Activated effector memory CD4-positive, alpha-beta T cell treated with Interleukin-2 at 50 U/mL for 16 hours (primary cell): ENCODE measurements at regions not wholly inside any gene's neighbourhood (a gene's known extent, or its start where the extent isn't known, plus 50 kb on each side); places are given as distances from the start of the nearest gene placed in this dataset.
"Not testable (repeated sequence)": the region's sequence is repeated elsewhere in the genome, so short reads cannot be mapped to it uniquely, and the experiment has no call there.

Experiments used
- DNase-seq: peaks from one replicate; pipeline ENCODE4 v3.0.0-alpha.2; 2020

- no peak for DNase-seq
Measured at GRCh38 chr12:67760586-67761275, 112.2 kb downstream of the DYRK2 start.

GRCh38 chr12:67761566-67761965 is 113.0 kb downstream of the DYRK2 start:
- no peak for DNase-seq

- DNase-seq, result no peak
Measured at GRCh38 chr12:67764055-67764454, 115.5 kb downstream of the DYRK2 start.

GRCh38 chr12:67764946-67765619 is 116.5 kb downstream of the DYRK2 start:
- no peak for DNase-seq

DNA sequence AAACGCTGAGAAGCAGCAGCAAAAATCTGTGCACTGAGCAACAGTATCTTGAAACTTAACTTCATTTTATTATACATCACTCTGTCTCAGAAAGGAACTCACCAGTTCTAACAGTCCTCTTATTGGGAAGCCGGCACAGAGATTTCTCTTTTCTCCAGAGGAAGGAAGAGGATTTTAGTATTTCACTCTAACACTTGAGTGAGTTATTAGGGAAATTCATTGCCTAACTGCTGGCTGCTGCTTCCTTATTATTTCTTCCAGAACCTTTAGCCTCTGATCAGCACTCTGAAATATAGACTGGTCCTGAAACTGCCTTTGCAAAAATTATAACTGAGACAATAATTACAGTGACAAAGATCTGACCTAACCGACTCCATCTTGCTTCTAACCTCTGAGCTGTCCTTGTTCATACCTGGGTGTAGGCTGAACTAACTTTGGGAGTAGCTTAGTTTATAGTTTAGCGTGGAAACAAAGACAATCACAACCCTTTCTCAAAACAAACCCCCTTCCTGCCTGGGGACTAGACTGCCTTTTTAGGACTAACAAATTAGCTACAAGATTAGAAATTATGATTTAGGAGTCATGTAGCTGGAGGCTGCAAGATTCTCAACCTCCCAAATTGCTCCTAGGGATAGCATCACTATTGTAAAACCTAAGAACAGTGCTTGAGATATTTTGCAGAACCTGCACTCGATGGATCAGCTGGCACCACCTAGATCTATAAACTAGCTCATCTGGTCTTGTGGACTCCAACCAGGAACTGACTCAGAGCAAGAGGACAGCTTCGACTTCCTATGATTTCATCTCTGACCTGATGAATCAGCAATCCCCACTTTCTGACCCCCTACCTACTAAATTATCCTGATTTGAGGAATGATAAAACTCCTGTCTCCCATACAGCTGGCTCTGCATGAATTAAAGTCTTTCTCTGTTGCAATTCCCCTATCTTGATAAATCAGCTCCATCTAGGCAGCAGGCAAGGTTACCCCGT is 117.5 kb downstream of the DYRK2 start:
- no peak for DNase-seq

DNA sequence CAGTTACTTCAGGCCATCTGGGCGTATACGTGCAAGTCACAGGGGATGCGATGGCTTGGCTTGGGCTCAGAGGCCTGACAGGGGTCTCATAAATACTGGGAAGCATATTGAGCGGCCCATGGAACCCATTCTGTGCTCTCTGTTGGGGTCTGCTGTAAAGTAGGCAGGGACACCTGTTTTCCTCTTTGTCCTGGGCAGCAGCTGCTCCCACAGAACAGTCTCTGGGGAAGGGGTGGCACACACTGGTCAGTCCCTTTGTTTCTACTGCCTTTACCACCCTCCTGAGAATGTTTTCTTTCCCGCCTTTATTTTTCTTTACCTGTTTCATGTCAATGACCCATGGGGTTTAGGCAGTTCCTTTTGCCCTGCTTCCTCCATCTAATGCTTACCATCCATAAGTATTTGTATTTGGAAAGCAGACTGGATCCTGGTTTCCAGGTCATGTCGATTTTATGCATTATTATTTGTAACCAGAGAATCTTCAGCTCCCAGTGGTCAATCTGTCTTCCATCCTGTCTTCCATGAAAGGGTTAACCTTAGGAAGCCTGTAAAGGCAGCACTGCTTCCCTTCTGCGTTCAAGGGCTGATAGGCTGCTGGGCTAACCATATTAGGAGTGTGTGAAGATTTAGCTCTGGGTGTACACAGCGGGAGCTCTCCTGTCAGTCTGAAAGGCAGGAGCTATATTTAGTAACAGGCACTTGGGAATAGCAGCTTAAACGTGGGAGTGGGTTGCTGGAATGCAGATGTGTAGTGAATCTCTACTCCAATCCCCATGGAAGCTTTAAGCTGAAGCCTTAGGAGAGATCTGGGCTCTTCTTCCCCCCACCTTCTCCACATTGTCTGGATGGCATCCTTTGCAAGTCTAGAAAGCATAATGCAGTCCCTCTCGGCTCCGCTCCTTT is 124.0 kb downstream of the DYRK2 start:
- no peak for DNase-seq

DNA sequence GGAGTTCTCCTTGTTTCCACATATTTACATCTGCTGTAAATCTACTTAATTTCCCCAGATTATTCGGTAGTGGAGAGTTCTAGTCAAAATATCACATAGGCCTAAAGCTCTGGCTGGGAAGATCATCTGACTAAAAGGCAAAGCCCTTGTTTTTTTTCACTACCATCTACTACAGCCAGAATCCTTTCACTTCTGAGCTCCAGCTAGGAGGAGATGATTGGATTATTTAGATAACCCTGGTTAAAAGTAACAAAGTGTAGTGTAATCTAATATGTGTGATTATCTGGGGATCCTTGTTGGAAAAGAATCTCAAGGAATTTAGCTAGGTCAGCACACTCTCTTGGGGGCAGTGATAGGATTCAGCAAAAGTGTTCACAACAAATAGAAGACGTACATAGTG is 125.4 kb downstream of the DYRK2 start:
- no peak for DNase-seq

- DNase-seq, result no peak
Measured at GRCh38 chr12:67774983-67775587, 126.5 kb downstream of the DYRK2 start.

DNA sequence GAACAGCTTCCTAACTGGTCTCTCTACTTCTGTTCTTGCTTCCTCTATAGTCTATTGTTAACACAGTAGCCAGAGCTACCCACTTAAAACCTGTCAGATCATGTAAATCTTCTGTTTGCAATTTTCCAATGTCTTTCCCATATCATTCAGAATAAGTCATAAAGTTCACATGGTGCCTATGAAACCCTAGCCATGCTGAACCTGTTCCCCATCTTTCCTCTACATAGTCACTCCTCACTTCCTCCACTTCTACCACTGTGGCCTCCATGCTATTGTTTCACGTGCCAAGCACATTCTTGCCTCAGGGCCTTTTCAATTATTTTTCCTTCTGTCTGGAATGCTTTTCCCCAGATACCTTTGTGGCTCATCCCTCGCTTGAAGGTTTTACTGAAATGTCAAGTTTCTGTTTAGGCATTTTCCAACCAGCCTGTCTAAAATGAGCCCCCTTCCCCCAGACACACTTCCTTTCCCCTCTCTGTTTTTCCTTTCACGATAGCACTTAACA is 132.1 kb downstream of the DYRK2 start:
- DNase-seq, result no peak

DNA sequence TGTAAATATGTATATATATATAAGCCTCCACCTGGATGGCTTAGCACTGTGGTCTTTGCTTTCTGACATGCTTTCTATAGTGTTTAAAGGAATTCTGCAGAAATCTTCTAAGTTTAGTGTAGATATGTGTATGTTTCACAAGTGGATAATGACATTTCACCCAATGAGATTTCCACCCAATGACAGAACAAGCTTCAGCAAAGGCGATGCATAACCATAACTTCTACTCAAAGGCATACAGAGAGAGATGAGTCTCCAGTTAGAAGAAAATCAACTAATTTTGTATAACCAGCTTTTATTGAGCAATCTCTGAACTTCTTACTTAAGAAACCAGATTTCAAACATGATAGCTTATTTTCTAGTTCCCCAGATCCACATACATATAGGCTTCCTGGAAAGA is 134.0 kb downstream of the DYRK2 start:
- DNase-seq, result no peak

DNA sequence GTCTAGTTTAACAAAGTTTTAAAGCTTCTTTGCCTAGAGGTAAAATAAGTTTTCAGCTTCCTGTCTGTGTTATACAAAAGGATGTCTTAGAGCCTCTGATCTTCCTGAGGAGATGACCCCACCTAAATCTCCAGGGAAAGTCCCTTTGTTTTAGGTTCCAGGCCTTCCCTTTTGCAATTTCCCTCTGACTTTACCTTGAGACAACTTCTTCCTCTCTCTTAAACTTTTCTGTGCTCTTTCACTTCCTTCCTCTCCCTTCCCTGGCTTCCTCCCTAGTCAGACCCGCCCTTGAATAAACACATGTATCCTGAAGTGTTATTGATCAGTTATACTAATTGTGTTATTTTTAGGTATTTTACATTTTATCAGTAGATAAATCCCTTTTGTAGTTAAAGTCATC is 134.8 kb downstream of the DYRK2 start:
- DNase-seq, result no peak

GRCh38 chr12:67784831-67785230 is 136.3 kb downstream of the DYRK2 start:
- no peak for DNase-seq

DNA sequence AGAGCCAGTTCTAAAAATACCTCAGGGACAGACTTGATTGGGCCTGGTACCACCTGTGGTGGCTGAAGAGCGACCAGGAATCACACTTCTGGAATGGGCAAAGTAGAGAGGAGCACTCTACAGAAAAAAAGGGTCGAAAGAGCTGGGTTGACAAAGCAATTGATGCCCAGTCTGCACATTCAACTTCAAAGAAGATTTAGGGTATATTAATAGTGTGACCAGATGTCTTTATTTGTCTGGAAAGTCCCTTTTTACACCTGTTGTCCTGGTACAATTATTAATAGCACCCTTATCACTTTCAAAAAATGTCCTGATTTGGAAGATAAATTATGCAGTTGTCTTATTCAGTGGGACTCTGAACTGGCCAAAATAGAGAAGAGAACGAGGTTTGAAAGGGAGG is 137.5 kb downstream of the DYRK2 start:
- DNase-seq, result no peak

- no peak for DNase-seq
Measured at GRCh38 chr12:67788118-67788517, 139.6 kb downstream of the DYRK2 start.

DNA sequence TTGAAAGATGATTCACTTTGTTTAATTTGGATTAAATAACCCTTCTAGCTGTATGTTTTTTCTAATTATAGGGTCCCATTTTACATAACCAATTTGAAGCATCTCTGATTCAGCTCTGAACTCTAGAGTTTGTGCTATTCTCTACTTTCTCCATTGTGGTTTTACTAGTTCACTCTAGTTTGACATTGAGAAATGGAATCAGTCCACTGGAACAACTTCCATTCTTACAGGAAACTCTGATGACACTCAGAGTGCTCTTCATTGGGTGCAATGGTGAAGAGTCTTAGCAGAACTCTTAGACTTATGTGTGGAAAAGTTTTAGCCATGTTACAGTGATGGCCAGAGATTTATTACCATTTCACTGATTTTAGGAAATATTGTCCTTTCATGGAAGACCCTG is 140.7 kb downstream of the DYRK2 start:
- DNase-seq, result no peak

DNA sequence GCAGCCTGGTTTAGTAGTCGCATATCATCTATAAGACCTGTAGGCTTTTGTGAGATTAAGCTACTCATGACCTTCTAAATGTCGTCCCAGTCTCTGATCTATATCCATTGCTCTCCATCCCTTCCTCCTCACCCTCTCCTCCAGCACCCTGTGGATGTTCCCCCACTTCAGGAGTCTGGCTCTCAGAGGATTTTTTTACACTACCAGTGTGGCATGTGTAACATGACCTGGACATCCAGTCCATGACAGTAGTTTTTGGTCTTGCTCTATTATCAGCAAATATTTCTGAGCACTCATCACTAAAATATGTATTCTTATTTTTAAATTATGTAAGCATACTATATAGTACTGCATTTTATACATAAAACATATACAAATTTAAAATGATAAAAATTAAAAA is 142.1 kb downstream of the DYRK2 start:
- DNase-seq, result no peak

GRCh38 chr12:67791362-67791761 is 142.8 kb downstream of the DYRK2 start:
- DNase-seq, result not testable (repeated sequence)

DNA sequence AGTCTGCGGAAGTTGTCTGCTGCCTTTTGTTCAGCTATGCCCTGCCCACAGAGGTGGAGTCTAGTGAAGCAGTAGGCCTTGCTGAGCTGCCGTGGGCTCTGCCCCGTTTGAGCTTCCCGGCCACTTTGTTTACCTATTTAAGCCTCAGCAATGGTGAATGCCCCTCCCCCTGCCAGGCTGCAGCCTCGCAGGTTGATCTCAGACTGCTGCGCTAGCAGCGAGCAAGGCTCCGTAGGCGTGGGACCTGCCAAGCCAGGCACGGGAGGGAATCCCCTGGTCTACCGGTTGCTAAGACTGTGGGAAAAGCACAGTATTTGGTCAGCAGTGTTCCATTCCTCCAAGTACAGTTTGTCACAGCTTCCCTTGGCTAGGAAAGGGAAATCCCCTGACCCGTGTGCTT is 143.6 kb downstream of the DYRK2 start:
- DNase-seq, result no peak

DNA sequence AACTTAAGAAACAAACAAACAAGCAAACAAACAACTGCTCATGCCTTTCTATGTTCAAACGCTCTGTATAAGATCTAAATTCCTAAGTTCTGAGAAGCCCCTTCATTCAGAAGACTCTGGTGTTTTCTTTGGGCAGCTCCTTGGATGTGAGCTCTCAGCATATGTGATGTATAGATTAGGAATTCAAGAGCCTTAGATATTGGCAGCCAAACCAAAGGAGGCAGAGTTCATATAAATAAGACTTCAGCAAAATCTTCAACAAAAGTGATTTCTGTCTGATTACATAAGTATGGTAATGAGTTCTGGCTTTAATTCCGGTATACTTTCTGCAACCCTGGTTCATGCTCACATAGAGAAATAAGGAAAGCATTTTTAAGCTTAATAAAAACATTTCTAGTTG is 145.6 kb downstream of the DYRK2 start:
- DNase-seq, result no peak

GRCh38 chr12:67795236-67795635 is 146.7 kb downstream of the DYRK2 start:
- no peak for DNase-seq

DNA sequence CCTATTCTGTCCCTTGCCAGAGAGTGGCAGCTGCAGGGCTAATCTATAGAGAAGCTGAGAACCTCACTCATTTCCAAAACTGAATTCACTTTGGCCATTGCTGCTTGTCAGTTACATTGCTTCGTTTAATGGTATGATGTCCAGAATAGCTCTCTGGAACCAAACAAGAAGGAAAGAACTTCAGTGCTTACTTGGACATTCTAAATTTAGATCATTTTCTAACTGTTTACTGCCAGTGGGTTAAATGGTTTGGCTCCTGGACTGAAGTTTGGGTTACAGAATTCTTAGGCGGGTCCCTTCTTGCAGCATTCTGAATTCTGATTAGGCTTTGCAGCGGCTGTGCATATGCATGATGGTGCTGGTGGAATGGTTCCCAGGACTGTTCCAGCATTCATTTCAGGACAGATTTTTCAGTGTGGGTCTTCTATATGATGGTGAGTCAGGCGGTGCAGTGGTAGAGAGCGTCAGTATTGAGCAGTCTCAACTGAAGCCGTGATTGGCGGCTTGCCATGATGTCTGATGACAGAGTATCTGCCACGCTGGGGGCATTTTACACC is 148.7 kb downstream of the DYRK2 start:
- no peak for DNase-seq

GRCh38 chr12:67797753-67798152 is 149.2 kb downstream of the DYRK2 start:
- DNase-seq, result no peak
